Body of pancreas (tissue), 4 donors: ENCODE measurements at regions not wholly inside any gene's neighbourhood (a gene's known extent, or its start where the extent isn't known, plus 50 kb on each side); places are given as distances from the start of the nearest gene placed in this dataset.

Experiments used
- POLR2A ChIP-seq, 3 donors: fragments of 450-650 bp; IDR thresholded peaks; one replicate each; pipeline ENCODE4 v1.6.1; 2016; ENCODE audit warnings: antibody characterized with exemption in 3 of 3, mild to moderate bottlenecking in 2 of 3
- TF ChIP-seq, protein P1 (sequence below), 7 experiments: fragments of 450-650 bp in 4 of 7; fragments of 200-600 bp in 3 of 7; sonication (generic) in 3 of 7; IDR thresholded peaks; one replicate each; pipeline ENCODE4 v1.5.1; 2016 to 2019; ENCODE audit warnings: antibody characterized with exemption in 7 of 7

DNA sequence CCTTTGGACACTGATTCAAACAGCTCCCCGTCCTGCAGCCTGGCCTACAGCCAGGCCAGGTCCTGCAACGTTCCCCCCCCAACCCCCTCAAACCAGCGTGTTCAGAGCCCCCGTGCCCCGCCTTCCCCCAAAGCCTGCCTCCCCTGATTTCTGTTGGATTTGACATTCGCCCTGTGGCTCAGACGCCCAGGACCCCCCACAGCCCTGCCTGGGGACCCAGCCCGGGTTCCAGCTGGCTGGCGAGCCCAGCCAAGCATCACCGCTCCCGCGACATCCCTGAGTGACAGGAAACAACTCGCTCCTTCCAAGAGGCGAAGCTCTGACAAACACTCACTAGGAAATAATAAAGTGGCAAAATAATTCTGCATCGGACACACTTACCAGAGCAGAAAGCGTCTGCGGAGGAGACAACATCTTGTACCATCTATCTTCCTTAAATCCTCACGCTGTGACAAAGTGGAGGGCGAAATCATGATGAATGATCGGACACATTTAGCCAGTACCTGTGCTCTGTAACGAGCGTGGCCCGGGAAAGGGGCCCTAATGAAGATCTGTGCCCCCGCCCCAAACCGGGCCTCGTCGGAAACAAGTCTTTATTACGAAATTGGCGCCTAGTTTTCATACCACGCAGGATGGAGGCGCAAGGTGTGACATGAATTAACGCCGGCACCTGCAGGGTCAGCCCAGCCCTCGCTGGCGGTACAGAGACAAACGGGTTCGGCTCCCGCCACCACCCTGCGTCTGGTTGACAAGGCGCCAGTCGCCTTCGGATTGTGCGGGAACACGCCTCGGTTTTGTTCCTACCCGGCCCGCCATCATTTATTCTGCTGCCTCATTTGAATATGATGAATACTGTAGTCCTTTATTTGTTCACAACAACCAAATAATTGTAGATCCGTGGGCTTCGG is 91.0 kb upstream of the MVB12B start:
- TF ChIP-seq, protein P1, sequence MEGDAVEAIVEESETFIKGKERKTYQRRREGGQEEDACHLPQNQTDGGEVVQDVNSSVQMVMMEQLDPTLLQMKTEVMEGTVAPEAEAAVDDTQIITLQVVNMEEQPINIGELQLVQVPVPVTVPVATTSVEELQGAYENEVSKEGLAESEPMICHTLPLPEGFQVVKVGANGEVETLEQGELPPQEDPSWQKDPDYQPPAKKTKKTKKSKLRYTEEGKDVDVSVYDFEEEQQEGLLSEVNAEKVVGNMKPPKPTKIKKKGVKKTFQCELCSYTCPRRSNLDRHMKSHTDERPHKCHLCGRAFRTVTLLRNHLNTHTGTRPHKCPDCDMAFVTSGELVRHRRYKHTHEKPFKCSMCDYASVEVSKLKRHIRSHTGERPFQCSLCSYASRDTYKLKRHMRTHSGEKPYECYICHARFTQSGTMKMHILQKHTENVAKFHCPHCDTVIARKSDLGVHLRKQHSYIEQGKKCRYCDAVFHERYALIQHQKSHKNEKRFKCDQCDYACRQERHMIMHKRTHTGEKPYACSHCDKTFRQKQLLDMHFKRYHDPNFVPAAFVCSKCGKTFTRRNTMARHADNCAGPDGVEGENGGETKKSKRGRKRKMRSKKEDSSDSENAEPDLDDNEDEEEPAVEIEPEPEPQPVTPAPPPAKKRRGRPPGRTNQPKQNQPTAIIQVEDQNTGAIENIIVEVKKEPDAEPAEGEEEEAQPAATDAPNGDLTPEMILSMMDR (IDR thresholded peaks at IDR 0.05): no peak
- no peak for TF ChIP-seq POLR2A (IDR thresholded peaks at IDR 0.05)
